ENCODE measurements at regions not wholly inside any gene's neighbourhood (a gene's known extent, or its start where the extent isn't known, plus 50 kb on each side); places are given as distances from the start of the nearest gene placed in this dataset.
A peak's percentile ranks its signal among the peaks of the same experiment; 100 is the strongest.

GRCh38 chr10:104580321-104580720, 60.8 kb upstream of the SORCS3 start:
- whole genome bisulfite sequencing, 2 donors = 54 to 59% methylated on average over 13 of the region's 13 CpGs
- TF ChIP-seq POLR2A (IDR thresholded peaks at IDR 0.05) (no peak), CTCF (IDR thresholded peaks at IDR 0.05) (no peak)
- intact Hi-C loops (cut with DNase I; ENCODE audit: low total_unique reads) = no loop called here
- H3K4me3 ChIP-seq (ENCODE audit: low read depth, poor library complexity, severe bottlenecking) = no peak overlapping the region
- DNase-seq (ENCODE audit: low spot score in 2 of 2) = no peak

- WGBS, 2 donors = 41 to 42% methylated on average over 20 of the region's 20 CpGs
- H3K4me3 ChIP-seq (ENCODE audit: low read depth, poor library complexity, severe bottlenecking) = no peak overlapping the region
- no peak for TF ChIP-seq POLR2A (IDR thresholded peaks at IDR 0.05)
- TF ChIP-seq CTCF (IDR thresholded peaks at IDR 0.05) = no peak
- peak; percentile 74 to 93 for DNase-seq (ENCODE audit: low spot score in 2 of 2)
- intact Hi-C loops (cut with DNase I; ENCODE audit: low total_unique reads) = no loop called here
Observed at GRCh38 chr10:104580774-104581675, 60.1 kb upstream of the SORCS3 start.

GRCh38 chr10:104581884-104582601, 59.0 kb upstream of the SORCS3 start:
- WGBS, 2 donors = 71 to 72% methylated on average over 5 of the region's 5 CpGs
- DNase-seq (ENCODE audit: low spot score in 2 of 2) = no peak
- H3K4me3 ChIP-seq (ENCODE audit: low read depth, poor library complexity, severe bottlenecking) = no peak overlapping the region
- intact Hi-C loops (cut with DNase I; ENCODE audit: low total_unique reads) = no loop called here
- TF ChIP-seq POLR2A (IDR thresholded peaks at IDR 0.05) (no peak), CTCF (IDR thresholded peaks at IDR 0.05) (no peak)

GRCh38 chr10:104582602-104582951, 58.5 kb upstream of the SORCS3 start:
- TF ChIP-seq POLR2A (IDR thresholded peaks at IDR 0.05) = no peak
- no peak for TF ChIP-seq CTCF (IDR thresholded peaks at IDR 0.05)
- DNase-seq (ENCODE audit: low spot score in 2 of 2) = no peak
- intact Hi-C loops (cut with DNase I; ENCODE audit: low total_unique reads) = no loop called here
- no peak overlapping the region for H3K4me3 ChIP-seq (ENCODE audit: low read depth, poor library complexity, severe bottlenecking)
- WGBS, 2 donors = 48 to 55% methylated on average over 4 of the region's 4 CpGs

- no peak for DNase-seq (ENCODE audit: low spot score in 2 of 2)
- intact Hi-C loops (cut with DNase I; ENCODE audit: low total_unique reads) = no loop called here
- TF ChIP-seq CTCF (IDR thresholded peaks at IDR 0.05) (no peak), POLR2A (IDR thresholded peaks at IDR 0.05) (no peak)
- 94 to 100% methylated on average over 1 of the region's 1 CpG for WGBS, 2 donors
- no peak overlapping the region for H3K4me3 ChIP-seq (ENCODE audit: low read depth, poor library complexity, severe bottlenecking)
Observed at GRCh38 chr10:104582966-104583365, 58.1 kb upstream of the SORCS3 start.
